Loucy (cell line): ENCODE measurements at regions not wholly inside any gene's neighbourhood (a gene's known extent, or its start where the extent isn't known, plus 50 kb on each side); places are given as distances from the start of the nearest gene placed in this dataset.

ENCODE experiments used
- H2AFZ ChIP-seq: fragments of 200-600 bp; sonication (generic); 2 replicates; pipeline ENCODE4 v1.6.0; 2016; ENCODE audit warnings: antibody characterized with exemption, mild to moderate bottlenecking, low read length, moderate library complexity
- H3F3A ChIP-seq: fragments of 200-600 bp; 2 replicates; pipeline ENCODE4 v1.6.0; 2016; ENCODE audit warnings: antibody characterized with exemption, low read depth, mild to moderate bottlenecking
- H3K27me3 ChIP-seq: fragments of 200-600 bp; sonication (generic); 2 replicates; pipeline ENCODE4 v1.6.1; 2014; ENCODE audit warnings: low read length, mild to moderate bottlenecking; ENCODE audit not compliant: insufficient read depth, poor library complexity, severe bottlenecking
- H3K36me3 ChIP-seq: fragments of 200-600 bp; sonication (generic); 2 replicates; pipeline ENCODE4 v1.6.1; 2016; ENCODE audit warnings: low read length; ENCODE audit not compliant: insufficient read depth
- H3K4me1 ChIP-seq: fragments of 200-600 bp; sonication (generic); 2 replicates; pipeline ENCODE4 v1.5.1; 2014; ENCODE audit warnings: low read length, mild to moderate bottlenecking; ENCODE audit not compliant: insufficient read depth, poor library complexity, severe bottlenecking
- H3K4me2 ChIP-seq: fragments of 200-600 bp; sonication (generic); 2 replicates; pipeline ENCODE4 v1.6.0; 2014; ENCODE audit warnings: antibody characterized with exemption, low read length, low read depth, mild to moderate bottlenecking; ENCODE audit not compliant: poor library complexity, severe bottlenecking
- H3K4me3 ChIP-seq: fragments of 200-600 bp; sonication (generic); 2 replicates; pipeline ENCODE4 v1.5.1; 2014; ENCODE audit warnings: low read length, mild to moderate bottlenecking, mixed read lengths; ENCODE audit not compliant: poor library complexity, severe bottlenecking
- H3K79me2 ChIP-seq: fragments of 200-600 bp; sonication (generic); 2 replicates; pipeline ENCODE4 v1.6.1; 2014; ENCODE audit warnings: low read length; ENCODE audit not compliant: insufficient read depth
- H3K9ac ChIP-seq: fragments of 200-600 bp; sonication (generic); 2 replicates; pipeline ENCODE4 v1.6.0; 2014; ENCODE audit warnings: mild to moderate bottlenecking, low read depth, low read length, moderate library complexity; ENCODE audit not compliant: poor library complexity, severe bottlenecking
- H3K9me2 ChIP-seq: fragments of 200-600 bp; sonication (generic); replicated peaks from 2 replicates; pipeline ENCODE4 v1.6.1; 2016; ENCODE audit warnings: low read depth, low read length, mixed read lengths
- H3K9me3 ChIP-seq: fragments of 200-600 bp; sonication (generic); 2 replicates; pipeline ENCODE4 v1.6.1; 2014; ENCODE audit warnings: mild to moderate bottlenecking, antibody characterized with exemption, low read length, low read depth; ENCODE audit not compliant: insufficient read depth
- H4K20me1 ChIP-seq: fragments of 200-600 bp; sonication (generic); 2 replicates; pipeline ENCODE4 v1.6.0; 2014; ENCODE audit warnings: antibody characterized with exemption, low read length, mild to moderate bottlenecking; ENCODE audit not compliant: insufficient read depth, poor library complexity, severe bottlenecking
- CTCF ChIP-seq: fragments of 200-600 bp; sonication (generic); conservative IDR thresholded peaks from 2 replicates; pipeline ENCODE4 v1.5.1; 2014; ENCODE audit warnings: mild to moderate bottlenecking, antibody characterized with exemption, low read length
- EZH2phosphoT487 ChIP-seq: fragments of 200-600 bp; IDR thresholded peaks from 2 replicates; pipeline ENCODE4 v1.6.1; 2018; ENCODE audit warnings: antibody characterized with exemption, mild to moderate bottlenecking, moderate library complexity, borderline replicate concordance

GRCh38 chr1:73162564-73162963, 880.2 kb upstream of the NEGR1 start:
- no peaks in the 10 kb centered on the region for H3F3A ChIP-seq
- H3K36me3 ChIP-seq = no peaks in the 10 kb centered on the region
- H3K27me3 ChIP-seq = no peaks in the 10 kb centered on the region
- H3K4me3 ChIP-seq = no peak overlapping the region
- H3K4me2 ChIP-seq = no peak overlapping the region
- no peak overlapping the region for H3K9ac ChIP-seq
- TF ChIP-seq CTCF (no peak), EZH2phosphoT487 (no peak)
- no peaks in the 10 kb centered on the region for H3K9me2 ChIP-seq
- no peaks in the 10 kb centered on the region for H4K20me1 ChIP-seq
- no peaks in the 10 kb centered on the region for H3K9me3 ChIP-seq
- no peaks in the 10 kb centered on the region for H3K4me1 ChIP-seq
- H2AFZ ChIP-seq = no peak overlapping the region
- H3K79me2 ChIP-seq = no peaks in the 10 kb centered on the region

GRCh38 chr1:73161418-73161817, 879.1 kb upstream of the NEGR1 start:
- H3K79me2 ChIP-seq = no peaks in the 10 kb centered on the region
- H3K27me3 ChIP-seq = no peaks in the 10 kb centered on the region
- no peaks in the 10 kb centered on the region for H3K9me2 ChIP-seq
- H3K9me3 ChIP-seq = no peaks in the 10 kb centered on the region
- no peaks in the 10 kb centered on the region for H3K36me3 ChIP-seq
- H2AFZ ChIP-seq = no peak overlapping the region
- H3K9ac ChIP-seq = no peak overlapping the region
- no peaks in the 10 kb centered on the region for H4K20me1 ChIP-seq
- H3K4me2 ChIP-seq = no peak overlapping the region
- H3K4me3 ChIP-seq = no peak overlapping the region
- TF ChIP-seq EZH2phosphoT487 (no peak), CTCF (no peak)
- H3F3A ChIP-seq = no peaks in the 10 kb centered on the region
- H3K4me1 ChIP-seq = no peaks in the 10 kb centered on the region

GRCh38 chr1:73160759-73161158, 878.4 kb upstream of the NEGR1 start:
- Histone ChIP-seq H3K4me2 (no peak overlapping the region), H3K4me3 (no peak overlapping the region), H3K36me3 (no peaks in the 10 kb centered on the region), H3F3A (no peaks in the 10 kb centered on the region), H2AFZ (no peak overlapping the region), H3K4me1 (no peaks in the 10 kb centered on the region), H3K79me2 (no peaks in the 10 kb centered on the region), H3K27me3 (no peaks in the 10 kb centered on the region), H3K9me2 (no peaks in the 10 kb centered on the region), H4K20me1 (no peaks in the 10 kb centered on the region), H3K9me3 (no peaks in the 10 kb centered on the region), H3K9ac (no peak overlapping the region)
- TF ChIP-seq EZH2phosphoT487 (no peak), CTCF (no peak)
